T-helper 1 cell treated with Interleukin-12 subunit alpha and Interleukin-12 subunit beta and Interleukin-4 antibody, amounts not matched to agents 30 μg/mL and 1 μg/mL, for 36 hours (primary cell): ENCODE measurements at regions not wholly inside any gene's neighbourhood (a gene's known extent, or its start where the extent isn't known, plus 50 kb on each side); places are given as distances from the start of the nearest gene placed in this dataset.

Experiments
- H3K27ac Mint-ChIP-seq: one replicate; pipeline ENCODE4 v1.8.0; 2021; ENCODE audit warnings: mild to moderate bottlenecking, mixed read lengths
- H3K27me3 Mint-ChIP-seq: one replicate; pipeline ENCODE4 v1.8.0; 2021; ENCODE audit warnings: low read depth, mixed read lengths
- H3K36me3 Mint-ChIP-seq: one replicate; pipeline ENCODE4 v1.8.0; 2021; ENCODE audit warnings: low read depth, mixed read lengths
- H3K4me1 Mint-ChIP-seq: one replicate; pipeline ENCODE4 v1.8.0; 2021; ENCODE audit warnings: low read depth, mixed read lengths
- H3K4me3 Mint-ChIP-seq: one replicate; pipeline ENCODE4 v1.8.0; 2021; ENCODE audit warnings: mild to moderate bottlenecking, moderate library complexity, mixed read lengths
- H3K9me3 Mint-ChIP-seq: one replicate; pipeline ENCODE4 v1.8.0; 2021; ENCODE audit warnings: mixed read lengths

DNA sequence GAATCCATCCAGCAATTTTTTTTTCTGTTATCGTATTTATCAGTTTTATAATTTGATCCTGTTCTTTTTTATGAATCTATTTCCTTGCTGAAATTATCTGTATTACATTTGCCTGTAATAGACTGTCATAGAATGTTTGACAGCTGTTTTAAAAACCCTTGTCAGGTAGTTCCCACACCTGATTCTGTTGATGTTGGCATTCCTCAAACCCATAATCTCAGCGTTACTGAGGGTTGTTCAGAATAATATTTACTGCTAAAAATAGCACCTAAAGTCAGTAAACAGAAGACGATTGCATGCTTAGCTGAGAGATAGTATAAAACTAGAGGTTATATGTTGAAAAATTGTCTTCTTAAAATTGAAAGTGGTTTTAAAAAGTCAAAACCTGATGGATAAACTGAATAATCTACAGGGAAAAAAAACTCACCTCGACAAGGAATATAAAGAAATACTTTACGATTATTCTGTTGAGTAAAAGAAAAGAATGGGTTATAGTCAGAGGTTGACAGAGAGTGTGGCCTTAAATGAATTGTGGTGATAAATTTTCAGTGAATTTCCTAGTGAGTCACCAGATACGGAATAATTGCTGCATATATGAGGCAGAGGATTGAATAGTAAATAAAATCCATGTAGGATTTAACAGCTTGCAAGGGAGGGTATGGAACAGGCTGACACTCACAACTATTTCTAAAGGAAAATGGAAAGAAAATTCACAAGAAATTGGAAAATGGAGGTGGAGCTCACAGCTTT is 824.1 kb upstream of the IGFBP3 start:
- H3K4me1 Mint-ChIP-seq = no peaks in the 10 kb centered on the region
- H3K27me3 Mint-ChIP-seq = no peaks in the 10 kb centered on the region
- H3K36me3 Mint-ChIP-seq = no peaks in the 10 kb centered on the region
- H3K9me3 Mint-ChIP-seq = peaks cover under 1% of the 10 kb centered on the region
- no peak overlapping the region for H3K4me3 Mint-ChIP-seq
- no peak overlapping the region for H3K27ac Mint-ChIP-seq

DNA sequence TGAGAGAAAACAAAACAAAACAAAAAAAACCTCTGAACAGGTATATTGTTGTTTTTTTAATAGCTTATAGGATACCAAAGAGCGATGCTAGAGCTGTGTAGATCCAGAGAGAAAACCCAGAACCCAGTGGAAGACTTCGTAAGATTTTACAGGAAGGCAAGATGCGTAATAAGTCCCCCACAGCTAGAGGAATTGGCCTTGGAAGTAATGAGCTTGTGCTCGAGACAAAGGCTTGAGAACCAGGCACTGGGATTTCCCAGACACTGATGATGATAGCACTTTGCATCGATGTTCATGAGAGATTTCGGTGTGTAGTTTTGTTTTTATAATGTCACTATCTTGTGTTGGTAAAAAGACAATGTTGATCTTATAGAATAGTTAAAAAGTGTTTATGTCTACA is 821.5 kb upstream of the IGFBP3 start:
- H3K27me3 Mint-ChIP-seq = no peaks in the 10 kb centered on the region
- H3K27ac Mint-ChIP-seq = no peak overlapping the region
- H3K36me3 Mint-ChIP-seq = no peaks in the 10 kb centered on the region
- H3K4me3 Mint-ChIP-seq = no peak overlapping the region
- no peaks in the 10 kb centered on the region for H3K4me1 Mint-ChIP-seq
- no peaks in the 10 kb centered on the region for H3K9me3 Mint-ChIP-seq

DNA sequence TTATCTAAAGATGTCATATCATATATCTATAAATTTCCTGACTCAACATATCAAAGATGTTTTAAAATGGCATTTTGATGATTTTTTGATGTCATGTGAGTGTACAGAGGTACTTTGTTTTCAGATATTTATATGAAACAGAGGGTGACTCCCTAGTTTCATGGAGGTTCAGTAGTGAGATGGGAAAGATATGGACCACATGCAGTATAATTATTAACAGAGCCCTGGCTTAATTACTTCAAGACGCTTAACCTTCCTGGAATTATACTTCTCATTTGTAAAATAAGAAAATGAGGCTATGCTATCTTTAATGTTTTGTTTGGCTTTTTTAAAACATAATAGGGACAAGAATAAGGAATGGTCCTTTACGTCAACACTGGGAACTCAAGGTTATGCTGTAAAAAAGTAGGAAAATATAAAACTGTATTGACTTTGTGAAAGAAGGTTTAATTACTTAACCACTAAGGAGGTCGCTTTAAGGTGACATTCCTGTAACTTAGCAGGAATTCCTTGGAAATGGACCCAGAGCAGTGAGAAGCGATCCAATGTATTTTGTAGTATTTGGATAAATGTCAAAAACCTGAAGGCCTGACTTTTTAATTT is 821.0 kb upstream of the IGFBP3 start:
- H3K27ac Mint-ChIP-seq = no peak overlapping the region
- no peak overlapping the region for H3K4me3 Mint-ChIP-seq
- no peaks in the 10 kb centered on the region for H3K27me3 Mint-ChIP-seq
- H3K9me3 Mint-ChIP-seq = no peaks in the 10 kb centered on the region
- H3K36me3 Mint-ChIP-seq = no peaks in the 10 kb centered on the region
- H3K4me1 Mint-ChIP-seq = no peaks in the 10 kb centered on the region

- no peaks in the 10 kb centered on the region for H3K9me3 Mint-ChIP-seq
- H3K4me1 Mint-ChIP-seq = no peaks in the 10 kb centered on the region
- no peaks in the 10 kb centered on the region for H3K27me3 Mint-ChIP-seq
- no peak overlapping the region for H3K27ac Mint-ChIP-seq
- no peak overlapping the region for H3K4me3 Mint-ChIP-seq
- H3K36me3 Mint-ChIP-seq = no peaks in the 10 kb centered on the region
Measured at GRCh38 chr7:46741181-46741580, 820.1 kb upstream of the IGFBP3 start.

- Mint-ChIP-seq H3K4me3 (no peak overlapping the region), H3K27ac (no peak overlapping the region), H3K27me3 (no peaks in the 10 kb centered on the region), H3K9me3 (no peaks in the 10 kb centered on the region), H3K4me1 (no peaks in the 10 kb centered on the region), H3K36me3 (no peaks in the 10 kb centered on the region)
Measured at GRCh38 chr7:46739518-46740234, 818.6 kb upstream of the IGFBP3 start.

DNA sequence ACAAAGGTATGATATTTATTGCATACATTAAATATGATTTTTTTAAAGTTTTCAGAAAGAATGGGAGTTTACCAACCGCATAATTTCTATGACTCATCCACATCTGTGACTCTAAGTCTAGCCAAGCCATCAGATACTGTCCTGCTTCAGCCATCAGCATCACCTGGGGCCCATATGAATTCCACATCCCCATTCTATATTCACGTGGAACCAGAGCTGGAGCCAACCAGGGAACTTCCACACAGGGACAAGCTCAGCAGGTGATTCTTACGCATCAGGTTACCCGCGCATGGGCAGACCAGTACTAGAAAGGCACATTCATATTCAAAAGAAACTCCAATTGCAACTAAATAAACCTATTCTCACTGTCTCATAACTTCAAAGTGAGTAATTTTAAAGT is 817.7 kb upstream of the IGFBP3 start:
- H3K27ac Mint-ChIP-seq = no peak overlapping the region
- H3K9me3 Mint-ChIP-seq = peaks cover 5% of the 10 kb centered on the region
- no peaks in the 10 kb centered on the region for H3K4me1 Mint-ChIP-seq
- no peak overlapping the region for H3K4me3 Mint-ChIP-seq
- no peaks in the 10 kb centered on the region for H3K27me3 Mint-ChIP-seq
- H3K36me3 Mint-ChIP-seq = no peaks in the 10 kb centered on the region

DNA sequence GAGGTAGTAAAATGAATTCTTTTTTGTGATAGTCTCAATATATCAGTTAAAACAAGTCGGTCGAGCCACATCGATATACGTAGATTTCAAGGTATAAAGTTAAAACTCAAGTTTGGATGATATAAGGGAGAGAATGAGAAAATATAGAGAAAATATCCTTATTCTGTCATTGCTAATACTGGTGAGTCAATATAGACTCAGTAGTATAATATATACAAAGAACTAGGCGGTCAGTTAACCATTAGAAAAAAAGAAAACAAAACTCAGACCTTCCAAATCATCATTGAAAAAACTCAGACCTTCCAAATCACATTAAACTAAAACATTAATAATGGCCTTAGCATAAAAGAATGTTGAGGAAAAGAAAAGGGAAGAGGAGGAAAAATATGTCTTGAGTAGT is 817.1 kb upstream of the IGFBP3 start:
- peaks cover 5% of the 10 kb centered on the region for H3K9me3 Mint-ChIP-seq
- H3K4me3 Mint-ChIP-seq = no peak overlapping the region
- H3K27me3 Mint-ChIP-seq = no peaks in the 10 kb centered on the region
- no peaks in the 10 kb centered on the region for H3K36me3 Mint-ChIP-seq
- H3K4me1 Mint-ChIP-seq = no peaks in the 10 kb centered on the region
- no peak overlapping the region for H3K27ac Mint-ChIP-seq

DNA sequence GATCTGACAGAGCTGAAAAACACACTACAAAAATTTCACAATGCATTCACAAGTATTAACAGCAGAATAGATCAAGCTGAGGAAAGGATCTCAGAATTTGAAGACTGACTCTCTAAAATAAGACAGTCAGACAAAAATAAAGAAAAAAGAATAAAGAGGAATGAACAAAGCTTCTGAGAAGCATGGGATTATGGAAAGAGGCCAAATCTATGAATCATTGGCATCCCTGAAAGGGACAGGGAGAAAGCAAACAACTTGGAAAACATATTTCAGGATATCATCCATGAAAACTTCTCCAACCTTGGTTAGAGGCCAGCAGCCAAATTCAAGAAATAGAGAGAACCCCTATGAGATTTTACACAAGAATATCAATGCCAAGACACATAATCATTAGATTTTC is 804.8 kb upstream of the IGFBP3 start:
- no peak overlapping the region for H3K27ac Mint-ChIP-seq
- H3K36me3 Mint-ChIP-seq = no peaks in the 10 kb centered on the region
- no peak overlapping the region for H3K4me3 Mint-ChIP-seq
- peaks cover 15% of the 10 kb centered on the region for H3K9me3 Mint-ChIP-seq
- H3K4me1 Mint-ChIP-seq = no peaks in the 10 kb centered on the region
- H3K27me3 Mint-ChIP-seq = no peaks in the 10 kb centered on the region

GRCh38 chr7:46725136-46725535 is 804.1 kb upstream of the IGFBP3 start:
- Mint-ChIP-seq H3K36me3 (no peaks in the 10 kb centered on the region), H3K4me3 (no peak overlapping the region), H3K9me3 (peaks cover 15% of the 10 kb centered on the region)

GRCh38 chr7:46723742-46724141 is 802.7 kb upstream of the IGFBP3 start:
- Mint-ChIP-seq H3K4me3 (no peak overlapping the region), H3K9me3 (peaks cover 8% of the 10 kb centered on the region), H3K27me3 (no peaks in the 10 kb centered on the region), H3K36me3 (no peaks in the 10 kb centered on the region), H3K27ac (no peak overlapping the region), H3K4me1 (no peaks in the 10 kb centered on the region)

More at GRCh38 chr7:46725136-46725535, 804.1 kb upstream of the IGFBP3 start:
- Mint-ChIP-seq H3K27me3 (no peaks in the 10 kb centered on the region), H3K27ac (no peak overlapping the region), H3K4me1 (no peaks in the 10 kb centered on the region)

GRCh38 chr7:46723003-46723402 is 801.9 kb upstream of the IGFBP3 start:
- Mint-ChIP-seq H3K27me3 (no peaks in the 10 kb centered on the region), H3K4me3 (no peak overlapping the region), H3K27ac (no peak overlapping the region), H3K36me3 (no peaks in the 10 kb centered on the region), H3K4me1 (no peaks in the 10 kb centered on the region), H3K9me3 (peaks cover 6% of the 10 kb centered on the region)

DNA sequence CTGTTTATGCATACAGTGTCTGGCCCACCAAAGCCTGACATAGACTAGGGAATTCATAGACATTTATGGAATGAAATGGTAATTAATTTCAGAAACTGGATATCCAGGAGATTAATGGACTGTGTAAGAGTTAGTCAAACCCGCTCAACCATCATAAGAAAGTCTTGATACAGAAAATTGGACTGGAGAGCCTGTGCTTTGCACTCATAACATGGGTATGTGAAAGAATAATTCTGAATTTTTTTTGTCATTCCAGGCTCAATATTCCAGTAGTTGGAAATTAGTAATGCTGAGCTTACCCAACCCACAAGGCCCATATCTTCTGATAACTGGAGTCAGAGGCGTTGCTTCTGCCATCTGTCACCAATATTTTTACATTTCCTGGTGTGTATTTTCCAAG is 799.7 kb upstream of the IGFBP3 start:
- Mint-ChIP-seq H3K4me3 (no peak overlapping the region), H3K4me1 (no peaks in the 10 kb centered on the region), H3K27me3 (no peaks in the 10 kb centered on the region), H3K36me3 (no peaks in the 10 kb centered on the region), H3K9me3 (peaks cover 5% of the 10 kb centered on the region), H3K27ac (no peak overlapping the region)

DNA sequence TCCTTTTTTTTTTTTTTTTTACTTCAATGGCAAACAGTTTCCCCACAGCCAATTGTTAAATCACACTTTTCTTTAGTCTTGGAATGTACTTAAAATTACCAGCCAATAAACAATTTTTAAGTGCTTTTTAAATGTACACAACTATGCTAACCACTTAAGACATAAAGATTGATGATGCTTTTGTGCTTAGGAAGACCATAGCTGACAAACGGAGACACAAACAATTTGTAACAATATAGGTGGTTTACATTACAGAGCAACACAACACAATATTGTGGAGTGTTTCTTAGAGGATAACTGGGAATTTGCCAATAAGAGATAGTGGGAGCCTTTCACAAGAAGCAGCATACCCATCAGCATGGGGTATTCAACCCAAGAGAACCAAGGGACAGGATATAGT is 798.5 kb upstream of the IGFBP3 start:
- Mint-ChIP-seq H3K27me3 (no peaks in the 10 kb centered on the region), H3K36me3 (no peaks in the 10 kb centered on the region), H3K27ac (no peak overlapping the region), H3K4me1 (no peaks in the 10 kb centered on the region), H3K4me3 (no peak overlapping the region), H3K9me3 (no peaks in the 10 kb centered on the region)

DNA sequence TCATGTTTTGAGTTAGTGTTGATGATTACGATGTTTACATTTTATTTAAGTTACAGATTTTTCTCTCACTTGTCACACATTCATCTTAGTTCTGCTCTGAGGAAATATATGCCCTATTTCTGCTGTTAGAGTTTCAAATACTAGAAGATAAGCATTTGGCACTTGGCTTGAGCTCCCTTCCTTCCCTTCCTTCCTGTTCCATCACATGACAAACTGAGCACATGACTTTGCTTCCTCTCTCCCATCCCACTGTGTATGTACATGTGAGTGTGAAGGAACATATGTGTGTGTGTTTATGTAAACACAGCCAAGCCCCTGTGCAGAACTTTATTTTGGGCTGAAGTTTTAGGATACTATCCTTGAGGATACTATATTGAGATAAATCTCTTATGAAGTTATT is 795.9 kb upstream of the IGFBP3 start:
- Mint-ChIP-seq H3K36me3 (no peaks in the 10 kb centered on the region), H3K27ac (no peak overlapping the region), H3K9me3 (no peaks in the 10 kb centered on the region), H3K4me3 (no peak overlapping the region), H3K4me1 (no peaks in the 10 kb centered on the region), H3K27me3 (no peaks in the 10 kb centered on the region)

GRCh38 chr7:46715579-46715978 is 794.5 kb upstream of the IGFBP3 start:
- H3K27ac Mint-ChIP-seq = no peak overlapping the region
- H3K9me3 Mint-ChIP-seq = no peaks in the 10 kb centered on the region
- H3K4me3 Mint-ChIP-seq = no peak overlapping the region
- no peaks in the 10 kb centered on the region for H3K4me1 Mint-ChIP-seq
- H3K36me3 Mint-ChIP-seq = no peaks in the 10 kb centered on the region
- no peaks in the 10 kb centered on the region for H3K27me3 Mint-ChIP-seq
